Skeletal muscle cell (primary cell): ENCODE measurements at regions not wholly inside any gene's neighbourhood (a gene's known extent, or its start where the extent isn't known, plus 50 kb on each side); places are given as distances from the start of the nearest gene placed in this dataset.

ENCODE experiments used
- DNase-seq: peaks from one replicate; pipeline ENCODE4 v3.0.0-alpha.2; 2010; ENCODE audit warnings: low read depth
- H3K4me3 ChIP-seq: 2 replicates; pipeline ENCODE4 v1.5.1; 2011; ENCODE audit warnings: low read depth, mild to moderate bottlenecking, control low read depth, low read length, moderate library complexity

- no peak for DNase-seq
- no peak overlapping the region for H3K4me3 ChIP-seq
Observed at GRCh38 chr2:34379586-34379985, 780.5 kb upstream of the FAM98A start.

- DNase-seq, result no peak
- H3K4me3 ChIP-seq, result no peak overlapping the region
Observed at GRCh38 chr2:34373586-34374233, 774.6 kb upstream of the FAM98A start.

- DNase-seq, result no peak
- H3K4me3 ChIP-seq, result no peak overlapping the region
Observed at GRCh38 chr2:34372967-34373366, 773.9 kb upstream of the FAM98A start.

GRCh38 chr2:34371711-34372110, 772.6 kb upstream of the FAM98A start:
- no peak for DNase-seq

DNA sequence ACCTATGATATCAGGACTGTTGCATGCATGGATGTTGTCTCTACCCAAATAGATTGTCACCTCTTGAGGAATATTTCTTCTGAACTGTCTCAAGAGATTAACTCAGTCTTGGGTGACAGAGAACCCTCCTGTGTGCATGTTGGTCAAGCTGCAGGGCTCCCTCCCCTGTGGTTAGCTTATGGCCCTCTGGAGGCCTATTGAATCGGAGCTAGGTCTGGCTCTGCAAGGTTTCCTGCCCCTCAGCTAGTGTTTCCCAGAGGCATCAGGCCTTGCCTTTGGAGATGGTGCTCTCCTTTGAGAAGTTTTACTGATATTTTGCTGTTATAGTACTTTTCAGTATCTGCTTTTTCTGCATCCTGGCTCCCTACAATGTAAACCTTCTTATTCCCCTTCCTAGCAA, 769.2 kb upstream of the FAM98A start:
- H3K4me3 ChIP-seq, result no peak overlapping the region
- DNase-seq, result no peak

More at GRCh38 chr2:34371711-34372110, 772.6 kb upstream of the FAM98A start:
- H3K4me3 ChIP-seq, result no peak overlapping the region

DNA sequence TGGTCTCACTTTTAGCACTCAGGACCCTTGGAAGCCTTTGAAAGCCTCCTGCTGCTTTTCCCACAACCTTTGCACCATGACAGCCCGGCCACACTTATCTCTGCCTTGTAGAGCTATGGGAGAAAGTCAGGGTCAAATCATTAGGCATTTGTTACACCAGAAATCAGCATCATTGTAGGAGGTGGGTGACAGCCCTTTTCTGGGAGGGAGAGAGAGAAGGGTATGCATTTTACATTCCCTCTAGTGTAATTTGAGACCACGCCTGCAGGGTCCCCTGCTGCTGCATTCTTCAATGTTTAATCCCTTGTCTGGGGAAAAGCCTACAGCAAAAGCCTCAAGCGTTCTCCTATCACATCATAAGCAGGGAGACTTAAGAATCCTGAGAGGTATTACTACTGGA, 766.8 kb upstream of the FAM98A start:
- DNase-seq, result no peak
- H3K4me3 ChIP-seq, result no peak overlapping the region

DNA sequence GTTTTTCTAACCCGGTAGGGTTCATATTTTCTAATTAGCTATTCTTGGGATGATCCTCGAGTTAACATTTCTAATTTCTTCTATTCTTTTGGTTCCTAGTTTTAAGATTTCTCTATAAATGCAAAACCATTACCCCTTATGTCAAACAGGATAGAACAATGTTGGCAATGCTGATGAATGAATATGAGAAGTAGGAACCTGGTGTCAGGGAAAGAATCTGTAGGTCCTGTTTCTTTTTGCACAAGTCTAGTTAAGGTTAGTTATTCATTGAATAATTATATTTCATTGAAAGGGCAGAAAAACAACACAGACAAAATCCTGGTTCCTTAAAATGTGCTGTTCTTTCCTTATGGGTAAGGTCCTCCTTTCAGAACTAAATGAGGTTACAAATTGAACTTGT, 766.4 kb upstream of the FAM98A start:
- H3K4me3 ChIP-seq, result no peak overlapping the region
- no peak for DNase-seq

DNA sequence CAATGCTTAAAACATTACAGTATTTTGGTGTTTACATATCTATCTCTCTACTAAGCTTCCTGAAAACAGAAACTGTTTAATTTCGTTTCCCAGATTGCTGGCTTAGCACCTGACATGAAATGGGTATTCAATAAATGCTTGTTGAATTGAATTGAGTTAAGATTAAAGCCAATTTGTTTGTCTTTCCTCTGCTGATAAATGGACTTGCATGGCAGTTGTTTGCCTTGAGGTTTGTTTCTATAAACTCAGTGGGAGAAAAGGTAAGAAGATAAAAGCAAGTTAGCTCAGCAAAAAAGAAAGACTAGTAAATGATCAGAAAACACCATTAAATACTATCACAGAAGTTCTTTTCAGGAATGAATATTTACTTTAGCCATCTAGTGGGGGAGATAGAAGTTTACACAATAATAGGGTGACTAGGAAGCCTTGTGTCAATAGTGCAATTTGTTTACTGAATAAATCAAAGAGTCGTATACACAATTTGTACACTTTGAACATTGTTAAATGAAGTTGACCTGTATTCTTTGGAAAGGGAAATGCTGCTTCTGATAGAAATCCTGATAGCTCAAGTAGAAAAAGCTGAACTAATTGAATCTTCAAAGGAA, 754.5 kb upstream of the FAM98A start:
- no peak overlapping the region for H3K4me3 ChIP-seq
- no peak for DNase-seq

GRCh38 chr2:34349527-34349926, 750.4 kb upstream of the FAM98A start:
- DNase-seq, result no peak
- no peak overlapping the region for H3K4me3 ChIP-seq

GRCh38 chr2:34345030-34345429, 745.9 kb upstream of the FAM98A start:
- no peak overlapping the region for H3K4me3 ChIP-seq
- no peak for DNase-seq

GRCh38 chr2:34340307-34340706, 741.2 kb upstream of the FAM98A start:
- DNase-seq, result no peak
- no peak overlapping the region for H3K4me3 ChIP-seq

- no peak overlapping the region for H3K4me3 ChIP-seq
- no peak for DNase-seq
Observed at GRCh38 chr2:34337735-34338134, 738.6 kb upstream of the FAM98A start.

GRCh38 chr2:34332813-34333212, 733.7 kb upstream of the FAM98A start:
- no peak overlapping the region for H3K4me3 ChIP-seq
- DNase-seq, result no peak

DNA sequence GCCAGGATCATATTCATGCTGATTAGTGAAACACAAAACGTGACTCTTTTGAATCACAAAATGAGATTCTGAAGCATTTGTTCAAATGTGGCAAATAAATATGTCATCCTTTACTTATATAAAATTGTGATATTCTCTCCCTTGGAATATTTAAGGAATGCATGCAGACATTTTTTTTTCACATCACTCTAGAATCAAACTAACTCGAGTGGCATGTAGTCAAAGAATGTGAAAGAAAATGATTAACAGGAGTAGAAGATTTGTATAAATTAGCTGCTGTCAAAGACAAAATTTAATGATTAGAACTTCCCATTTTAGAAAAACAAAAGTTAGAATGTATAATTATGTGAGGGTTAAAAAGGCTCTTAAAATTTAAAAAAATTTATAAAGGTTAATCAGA, 721.0 kb upstream of the FAM98A start:
- no peak overlapping the region for H3K4me3 ChIP-seq
- DNase-seq, result no peak

- DNase-seq, result no peak
- H3K4me3 ChIP-seq, result no peak overlapping the region
Observed at GRCh38 chr2:34317797-34318196, 718.7 kb upstream of the FAM98A start.

- no peak overlapping the region for H3K4me3 ChIP-seq
- DNase-seq, result no peak
Observed at GRCh38 chr2:34316788-34317187, 717.7 kb upstream of the FAM98A start.

- DNase-seq, result no peak
- no peak overlapping the region for H3K4me3 ChIP-seq
Observed at GRCh38 chr2:34311816-34312215, 712.7 kb upstream of the FAM98A start.

DNA sequence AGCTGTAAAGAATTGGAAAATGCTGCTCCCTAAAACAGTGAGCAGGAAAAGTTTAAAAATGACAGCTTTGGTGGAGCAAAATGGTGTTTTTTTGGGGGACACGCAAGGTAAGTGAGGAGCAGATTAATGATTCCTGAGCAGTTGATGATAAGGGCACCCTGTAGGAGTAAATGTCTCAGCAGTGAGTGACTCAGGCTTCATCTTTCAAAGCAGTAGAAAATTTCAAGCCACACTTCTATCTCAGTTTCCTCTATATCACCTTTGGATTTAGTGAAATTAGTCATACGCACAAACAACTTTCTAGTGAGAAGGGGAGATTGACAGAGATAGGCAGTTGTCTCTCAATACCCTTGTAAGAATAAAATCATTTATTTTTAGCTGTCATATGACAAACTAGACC, 709.0 kb upstream of the FAM98A start:
- no peak for DNase-seq

GRCh38 chr2:34307636-34308035, 708.5 kb upstream of the FAM98A start:
- DNase-seq, result no peak

More for the DNA sequence above, 709.0 kb upstream of the FAM98A start:
- H3K4me3 ChIP-seq, result no peak overlapping the region

DNA sequence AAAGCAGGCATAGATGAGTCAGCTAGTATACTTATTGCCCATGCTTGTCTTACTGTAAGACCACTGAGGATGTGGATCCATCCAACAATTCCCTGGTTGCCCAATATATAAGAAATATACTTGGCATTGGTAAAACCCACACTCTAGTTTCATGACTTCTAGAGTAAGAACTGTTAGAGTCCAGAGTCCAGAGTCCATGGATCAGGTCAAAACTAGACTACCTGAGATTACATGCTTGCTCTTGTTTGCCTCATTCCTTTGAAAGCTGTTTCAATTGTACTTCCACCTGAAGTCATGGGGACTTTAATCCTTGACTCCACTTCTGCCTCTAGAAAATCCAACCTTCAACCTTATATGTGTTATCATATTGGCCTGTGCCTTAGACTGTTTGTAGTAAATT, 707.6 kb upstream of the FAM98A start:
- H3K4me3 ChIP-seq, result no peak overlapping the region
- no peak for DNase-seq

More at GRCh38 chr2:34307636-34308035, 708.5 kb upstream of the FAM98A start:
- no peak overlapping the region for H3K4me3 ChIP-seq

- H3K4me3 ChIP-seq, result no peak overlapping the region
- DNase-seq, result no peak
Observed at GRCh38 chr2:34305587-34305986, 706.5 kb upstream of the FAM98A start.
